H1 (cell line): ENCODE measurements at regions not wholly inside any gene's neighbourhood (a gene's known extent, or its start where the extent isn't known, plus 50 kb on each side); places are given as distances from the start of the nearest gene placed in this dataset.

Experiments used
- CTCF ChIA-PET: fragments of 300-600 bp; sonication (Branson Sonifier 250); formaldehyde crosslinking; loops from one replicate; lab custom pipeline; 2021; ENCODE audit not compliant: partially characterized antibody; lab: Charles Lee
- POLR2A ChIA-PET: fragments of 300-600 bp; sonication (Branson Sonifier 250); formaldehyde crosslinking; loops from one replicate; lab custom pipeline; 2021; ENCODE audit warnings: inconsistent platforms; ENCODE audit not compliant: partially characterized antibody; lab: Charles Lee
- DNase-seq, 2 experiments: peaks; one replicate each; pipeline versions ENCODE4 v3.0.0 to v3.0.0-alpha.2; 2010 to 2022; ENCODE audit warnings: low spot score in 2 of 2, low read depth in 1 of 2, mixed read lengths in 1 of 2
- FAIRE-seq: peaks from 2 replicates; lab custom pipeline; 2011; peaks lifted over from hg19 to GRCh38; lab: Jason Lieb, UNC
- H2AFZ ChIP-seq: 2 replicates; pipeline ENCODE4 v1.8.1; 2012; ENCODE audit warnings: low read length, inconsistent platforms
- H2AK5ac ChIP-seq: 2 replicates; pipeline ENCODE4 v1.6.1; 2013; ENCODE audit warnings: low read depth, low read length
- H2BK120ac ChIP-seq: replicated peaks from 2 replicates; pipeline ENCODE3; 2013; ENCODE audit warnings: low read depth, low read length, inconsistent platforms
- H2BK12ac ChIP-seq: 2 replicates; pipeline ENCODE4 v1.6.1; 2013; ENCODE audit warnings: low read depth, low read length
- H2BK15ac ChIP-seq: 2 replicates; pipeline ENCODE4 v1.6.1; 2013; ENCODE audit warnings: low read length
- H2BK20ac ChIP-seq: 2 replicates; pipeline ENCODE4 v1.6.1; 2013; ENCODE audit warnings: low read length
- H2BK5ac ChIP-seq: 2 replicates; pipeline ENCODE4 v1.6.1; 2013; ENCODE audit warnings: low read depth, low read length
- H3K14ac ChIP-seq: 2 replicates; pipeline ENCODE4 v1.6.1; 2013; ENCODE audit warnings: inconsistent platforms; ENCODE audit not compliant: insufficient read length
- H3K18ac ChIP-seq: 2 replicates; pipeline ENCODE4 v1.6.1; 2013; ENCODE audit warnings: low read length; ENCODE audit errors: extremely low read depth
- H3K23ac ChIP-seq: 2 replicates; pipeline ENCODE4 v1.6.1; 2013; ENCODE audit warnings: inconsistent platforms; ENCODE audit not compliant: insufficient read length
- H3K23me2 ChIP-seq: 2 replicates; pipeline ENCODE4 v1.6.1; 2013; ENCODE audit warnings: low read depth, low read length
- H3K27ac ChIP-seq: 2 replicates; pipeline ENCODE4 v1.6.1; 2011; ENCODE audit warnings: low read depth, low read length, inconsistent platforms
- H3K27me3 ChIP-seq, 4 experiments: replicated peaks in 1 of 4; 1 replicate in 1 of 4; 2 replicates in 3 of 4; pipeline versions ENCODE4 v1.6.1 to v1.8.1; 2011 to 2013; ENCODE audit warnings: low read length in 3 of 4, mild to moderate bottlenecking in 3 of 4, inconsistent platforms in 2 of 4, mixed read lengths in 2 of 4, moderate library complexity in 1 of 4; ENCODE audit not compliant: control insufficient read depth in 3 of 4, insufficient read depth in 3 of 4; ENCODE audit errors: extremely low read depth in 1 of 4
- H3K36me3 ChIP-seq, 4 experiments: 2 replicates each; pipeline versions ENCODE4 v1.6.1 to v1.8.1; 2011 to 2013; ENCODE audit warnings: mild to moderate bottlenecking in 4 of 4, low read length in 3 of 4, moderate library complexity in 2 of 4, control low read depth in 1 of 4, inconsistent platforms in 1 of 4; ENCODE audit not compliant: insufficient read depth in 4 of 4, control insufficient read depth in 2 of 4
- H3K4ac ChIP-seq: replicated peaks from 2 replicates; pipeline ENCODE3; 2013; ENCODE audit warnings: low read length, low read depth, mixed read lengths, inconsistent platforms; ENCODE audit not compliant: insufficient read length
- H3K4me1 ChIP-seq, 4 experiments: replicated peaks in 1 of 4; 1 replicate in 1 of 4; 2 replicates in 3 of 4; pipeline versions ENCODE4 v1.6.1 to v1.8.1; 2011 to 2013; ENCODE audit warnings: low read length in 3 of 4, inconsistent platforms in 2 of 4, mixed read lengths in 1 of 4; ENCODE audit not compliant: insufficient read depth in 4 of 4, control insufficient read depth in 3 of 4
- H3K4me2 ChIP-seq, 2 experiments: 2 replicates each; pipeline versions ENCODE4 v1.6.1 to v1.8.1; 2011 to 2013; ENCODE audit warnings: low read depth in 2 of 2, low read length in 2 of 2, control low read depth in 1 of 2, inconsistent platforms in 1 of 2, mild to moderate bottlenecking in 1 of 2; ENCODE audit not compliant: insufficient read depth in 1 of 2
- H3K4me3 ChIP-seq, 4 experiments: fragments of 200-600, 300-600 bp in 1 of 4; sonication (generic), shearing (Covaris generic), sonication (Bioruptor Twin) in 1 of 4; 2 replicates each; pipeline versions ENCODE4 v1.5.1 to v1.8.1; 2011 to 2016; ENCODE audit warnings: low read length in 4 of 4, low read depth in 3 of 4, control low read depth in 2 of 4, inconsistent platforms in 2 of 4, mild to moderate bottlenecking in 2 of 4, mixed read lengths in 1 of 4, moderate library complexity in 1 of 4; ENCODE audit not compliant: insufficient read depth in 2 of 4; ENCODE audit errors: extremely low read depth in 1 of 4
- H3K56ac ChIP-seq: replicated peaks from 2 replicates; pipeline ENCODE3; 2013; ENCODE audit warnings: low read depth, mild to moderate bottlenecking, mixed read lengths, low read length, inconsistent platforms; ENCODE audit not compliant: insufficient read length
- H3K79me1 ChIP-seq: 2 replicates; pipeline ENCODE4 v1.6.1; 2013; ENCODE audit warnings: low read depth, low read length, control low read depth
- H3K79me2 ChIP-seq, 2 experiments: 2 replicates each; pipeline versions ENCODE4 v1.6.1 to v1.8.1; 2012 to 2013; ENCODE audit warnings: low read length in 2 of 2, mild to moderate bottlenecking in 2 of 2, inconsistent platforms in 1 of 2; ENCODE audit not compliant: insufficient read depth in 2 of 2, control insufficient read depth in 1 of 2
- H3K9ac ChIP-seq, 4 experiments: replicated peaks in 1 of 4; 1 replicate in 1 of 4; 2 replicates in 3 of 4; pipeline versions ENCODE4 v1.6.1 to v1.8.1; 2011 to 2013; ENCODE audit warnings: low read depth in 3 of 4, low read length in 3 of 4, control low read depth in 2 of 4, mild to moderate bottlenecking in 2 of 4, moderate library complexity in 2 of 4, inconsistent platforms in 1 of 4; ENCODE audit errors: extremely low read depth in 1 of 4
- H3K9me3 ChIP-seq, 2 experiments: 2 replicates each; pipeline versions ENCODE4 v1.6.1 to v1.8.1; 2012 to 2013; ENCODE audit warnings: mild to moderate bottlenecking in 2 of 2, moderate library complexity in 2 of 2, control low read depth in 1 of 2, inconsistent platforms in 1 of 2, low read depth in 1 of 2, low read length in 1 of 2, mixed read lengths in 1 of 2; ENCODE audit not compliant: insufficient read depth in 2 of 2
- H4K20me1 ChIP-seq, 2 experiments: replicated peaks in 1 of 2; 2 replicates each; pipeline versions ENCODE3 to v1.8.1; 2011 to 2013; ENCODE audit warnings: inconsistent platforms in 2 of 2, low read length in 2 of 2, mild to moderate bottlenecking in 1 of 2; ENCODE audit not compliant: insufficient read depth in 2 of 2, control insufficient read depth in 1 of 2
- H4K5ac ChIP-seq: 2 replicates; pipeline ENCODE4 v1.6.1; 2013; ENCODE audit warnings: low read length, low read depth, mixed read lengths, inconsistent platforms; ENCODE audit not compliant: insufficient read length
- H4K8ac ChIP-seq: 2 replicates; pipeline ENCODE4 v1.8.0; 2013; ENCODE audit warnings: mild to moderate bottlenecking, moderate library complexity, low read length, inconsistent platforms; ENCODE audit not compliant: insufficient read depth; ENCODE audit errors: extremely low read depth
- H4K91ac ChIP-seq: replicated peaks from 2 replicates; pipeline ENCODE3; 2013; ENCODE audit warnings: low read length, mixed read lengths, inconsistent platforms; ENCODE audit not compliant: insufficient read length
- CEBPB ChIP-seq: IDR thresholded peaks from 2 replicates; pipeline ENCODE4 v1.6.1; 2012; ENCODE audit warnings: low read depth, low read length
- CTBP2 ChIP-seq: IDR thresholded peaks from 2 replicates; pipeline ENCODE4 v1.7.0; 2011; ENCODE audit warnings: borderline replicate concordance, mild to moderate bottlenecking, moderate library complexity, mixed read lengths, low read length; ENCODE audit not compliant: insufficient read depth, insufficient read length
- EZH2 ChIP-seq: fragments of 200-600 bp; sonication (generic); IDR thresholded peaks from 2 replicates; pipeline ENCODE4 v1.7.1; 2012; ENCODE audit warnings: low read depth, mild to moderate bottlenecking, moderate library complexity, low read length, inconsistent platforms; ENCODE audit not compliant: severe bottlenecking
- FOSL1 ChIP-seq: IDR thresholded peaks from 2 replicates; pipeline ENCODE4 v1.6.1; 2011; ENCODE audit warnings: mild to moderate bottlenecking, low read depth, low read length, moderate library complexity; ENCODE audit not compliant: insufficient read depth
- KDM4A ChIP-seq: IDR thresholded peaks from one replicate; pipeline ENCODE4 v1.7.1; 2012; ENCODE audit warnings: low read depth, mild to moderate bottlenecking, moderate library complexity, low read length, inconsistent platforms; ENCODE audit not compliant: severe bottlenecking
- KDM5A ChIP-seq: fragments of 200-600 bp; IDR thresholded peaks from 2 replicates; pipeline ENCODE4 v1.7.1; 2012; ENCODE audit warnings: mild to moderate bottlenecking, low read length, inconsistent platforms, mixed read lengths
- NANOG ChIP-seq: IDR thresholded peaks from 2 replicates; pipeline ENCODE4 v1.6.1; 2011; ENCODE audit warnings: low read length, low read depth, mild to moderate bottlenecking, inconsistent platforms; ENCODE audit not compliant: insufficient read depth, poor library complexity, severe bottlenecking
- RFX5 ChIP-seq: IDR thresholded peaks from 2 replicates; pipeline ENCODE4 v1.6.1; 2011; ENCODE audit warnings: low read depth, low read length, improper control_type of control experiment, borderline replicate concordance
- TAF1 ChIP-seq: IDR thresholded peaks from 2 replicates; pipeline ENCODE4 v1.6.1; 2011; ENCODE audit warnings: mild to moderate bottlenecking, low read depth, low read length
- TAF7 ChIP-seq: optimal IDR thresholded peaks from 2 replicates; pipeline ENCODE3; 2011; ENCODE audit warnings: low read depth, mild to moderate bottlenecking, inconsistent platforms, low read length, moderate library complexity, borderline replicate concordance
- ZNF274 ChIP-seq: IDR thresholded peaks from 2 replicates; pipeline ENCODE4 v1.7.0; 2012; ENCODE audit warnings: low read length, borderline replicate concordance; ENCODE audit errors: extremely low read depth
- WGBS, 2 experiments: shearing (Covaris generic) in 1 of 2; methylation state at CpG; one replicate each; pipeline versions ENCODE4 v1.1.6 to v1.1.7; 2013 to 2015; ENCODE audit warnings: low lambda C conversion rate in 2 of 2, mixed read lengths in 2 of 2, inconsistent platforms in 1 of 2, low coverage in 1 of 2, missing lambda C conversion rate in 1 of 2; ENCODE audit not compliant: insufficient replicate concordance in 2 of 2, insufficient coverage in 1 of 2, insufficient read length in 1 of 2; ENCODE audit errors: extremely low coverage in 1 of 2, missing lambda C conversion rate in 1 of 2; 5-methylcytosine and 5-hydroxymethylcytosine counted together
- TF ChIP-seq, protein P1 (sequence below): IDR thresholded peaks from 2 replicates; pipeline ENCODE4 v1.6.1; 2011; ENCODE audit warnings: low read length, improper control_type of control experiment
- TF ChIP-seq, protein P2 (sequence below): IDR thresholded peaks from 2 replicates; pipeline ENCODE4 v1.6.1; 2011; ENCODE audit warnings: low read depth, mild to moderate bottlenecking, low read length; ENCODE audit not compliant: insufficient read depth

DNA sequence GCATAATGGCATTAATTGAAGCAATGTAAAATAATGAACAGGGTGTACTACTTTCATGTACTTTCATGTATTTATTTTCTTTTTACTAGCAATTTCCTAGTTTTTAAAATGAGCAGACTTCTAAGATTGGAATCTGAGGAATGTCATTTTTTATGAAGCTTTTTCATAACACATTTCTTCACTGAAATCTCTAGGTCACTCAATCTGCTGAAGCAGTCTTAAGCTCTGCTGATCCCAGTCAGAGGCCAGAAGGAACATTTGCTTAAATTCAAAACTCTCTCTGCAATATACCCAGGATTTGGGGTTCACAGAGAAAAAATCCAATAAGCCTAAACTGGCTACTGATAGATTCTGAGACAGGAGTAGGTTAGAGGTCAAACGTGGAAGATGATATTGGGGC is 73.6 kb upstream of the CNTN1 start:
- Histone ChIP-seq H2BK20ac (no peak overlapping the region), H3K14ac (no peak overlapping the region), H3K79me1 (no peaks in the 10 kb centered on the region), H3K4me1 (no peaks in the 10 kb centered on the region), H3K4me2 (no peak overlapping the region), H2AFZ (no peak overlapping the region), H4K20me1 (no peaks in the 10 kb centered on the region), H4K91ac (no peak overlapping the region), H2BK120ac (no peak overlapping the region), H2BK15ac (no peak overlapping the region), H2AK5ac (no peak overlapping the region), H2BK5ac (no peak overlapping the region), H2BK12ac (no peak overlapping the region), H3K4ac (no peak overlapping the region), H3K79me2 (no peaks in the 10 kb centered on the region), H3K36me3 (no peaks in the 10 kb centered on the region), H3K9me3 (peaks cover 0 to 5% of the 10 kb centered on the region in 2 experiments; a peak in 1 of 4 replicates), H3K4me3 (no peak overlapping the region), H3K27ac (no peak overlapping the region), H3K9ac (no peak overlapping the region), H3K23ac (no peak overlapping the region), H3K23me2 (no peaks in the 10 kb centered on the region), H4K8ac (no peak overlapping the region), H4K5ac (no peak overlapping the region), H3K27me3 (no peaks in the 10 kb centered on the region), H3K56ac (no peak overlapping the region), H3K18ac (no peak overlapping the region)
- DNase-seq: no peak
- no peak for FAIRE-seq
- CTCF ChIA-PET: no interaction called here
- POLR2A ChIA-PET: no interaction called here
- 93% methylated on average over 1 of the region's 1 CpG; no CpG with 5 or more reads in 1 of the 2 experiments for WGBS, 2 experiments
- no peak for TF ChIP-seq TAF1
- TF ChIP-seq ZNF274: no peak
- no peak for TF ChIP-seq NANOG
- TF ChIP-seq, protein P1, sequence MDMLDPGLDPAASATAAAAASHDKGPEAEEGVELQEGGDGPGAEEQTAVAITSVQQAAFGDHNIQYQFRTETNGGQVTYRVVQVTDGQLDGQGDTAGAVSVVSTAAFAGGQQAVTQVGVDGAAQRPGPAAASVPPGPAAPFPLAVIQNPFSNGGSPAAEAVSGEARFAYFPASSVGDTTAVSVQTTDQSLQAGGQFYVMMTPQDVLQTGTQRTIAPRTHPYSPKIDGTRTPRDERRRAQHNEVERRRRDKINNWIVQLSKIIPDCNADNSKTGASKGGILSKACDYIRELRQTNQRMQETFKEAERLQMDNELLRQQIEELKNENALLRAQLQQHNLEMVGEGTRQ: no peak
- TF ChIP-seq FOSL1: no peak
- no peak for TF ChIP-seq KDM4A
- no peak for TF ChIP-seq EZH2
- TF ChIP-seq, protein P2, sequence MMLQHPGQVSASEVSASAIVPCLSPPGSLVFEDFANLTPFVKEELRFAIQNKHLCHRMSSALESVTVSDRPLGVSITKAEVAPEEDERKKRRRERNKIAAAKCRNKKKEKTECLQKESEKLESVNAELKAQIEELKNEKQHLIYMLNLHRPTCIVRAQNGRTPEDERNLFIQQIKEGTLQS: no peak
- TF ChIP-seq CEBPB: no peak
- TF ChIP-seq TAF7: no peak
- no peak for TF ChIP-seq KDM5A
- no peak for TF ChIP-seq RFX5
- TF ChIP-seq CTBP2: no peak
